Smooth muscle cell (in vitro differentiated cells): ENCODE measurements at regions not wholly inside any gene's neighbourhood (a gene's known extent, or its start where the extent isn't known, plus 50 kb on each side); places are given as distances from the start of the nearest gene placed in this dataset.
A peak's percentile ranks its signal among the peaks of the same experiment; 100 is the strongest.

Experiments used
- DNase-seq: peaks from one replicate; lab custom pipeline; 2025; ENCODE audit not compliant: unreplicated experiment; lab: John Stamatoyannopoulos, UW
- H2AFZ ChIP-seq: fragments of 200-600 bp; sonication (generic); 2 replicates; pipeline ENCODE4 v1.6.0; 2016; ENCODE audit warnings: antibody characterized with exemption, low read depth, mild to moderate bottlenecking
- H3F3A ChIP-seq: fragments of 200-600 bp; sonication (generic); 2 replicates; pipeline ENCODE4 v1.6.0; 2017; ENCODE audit warnings: antibody characterized with exemption, low read depth
- H3K27ac ChIP-seq: fragments of 200-600 bp; sonication (generic); 2 replicates; pipeline ENCODE4 v1.5.1; 2016; ENCODE audit warnings: low read depth, mild to moderate bottlenecking
- H3K27me3 ChIP-seq: fragments of 200-600 bp; sonication (generic); 2 replicates; pipeline ENCODE4 v1.6.1; 2016; ENCODE audit warnings: low read depth, mild to moderate bottlenecking
- H3K36me3 ChIP-seq: fragments of 200-600 bp; sonication (generic); 2 replicates; pipeline ENCODE4 v1.5.1; 2016; ENCODE audit warnings: low read depth
- H3K4me1 ChIP-seq: fragments of 200-600 bp; sonication (generic); 2 replicates; pipeline ENCODE4 v1.5.1; 2016; ENCODE audit warnings: low read depth
- H3K4me2 ChIP-seq: fragments of 200-600 bp; sonication (generic); 2 replicates; pipeline ENCODE4 v1.6.0; 2016; ENCODE audit warnings: mild to moderate bottlenecking
- H3K4me3 ChIP-seq: fragments of 200-600 bp; sonication (generic); 2 replicates; pipeline ENCODE4 v1.5.1; 2016; ENCODE audit warnings: mild to moderate bottlenecking
- H3K79me2 ChIP-seq: fragments of 200-600 bp; sonication (generic); 2 replicates; pipeline ENCODE4 v1.6.0; 2016; ENCODE audit warnings: low read depth, mild to moderate bottlenecking
- H3K9ac ChIP-seq: fragments of 200-600 bp; sonication (generic); 2 replicates; pipeline ENCODE4 v1.6.0; 2016; ENCODE audit warnings: low read depth
- H3K9me3 ChIP-seq: fragments of 200-600 bp; sonication (generic); replicated peaks from 2 replicates; pipeline ENCODE4 v1.5.1; 2016; ENCODE audit warnings: low read depth
- H4K20me1 ChIP-seq: fragments of 200-600 bp; sonication (generic); 2 replicates; pipeline ENCODE4 v1.6.0; 2016; ENCODE audit warnings: low read depth
- CTCF ChIP-seq: fragments of 200-600 bp; sonication (generic); IDR thresholded peaks from 2 replicates; pipeline ENCODE4 v1.5.1; 2017; ENCODE audit warnings: borderline replicate concordance, mild to moderate bottlenecking, antibody characterized with exemption; ENCODE audit not compliant: insufficient read depth, poor library complexity, severe bottlenecking
- WGBS: methylation state at CpG from one replicate; pipeline ENCODE4 v1.1.7; 2016; ENCODE audit warnings: low lambda C conversion rate; 5-methylcytosine and 5-hydroxymethylcytosine counted together

- H3K27ac ChIP-seq, result no peak overlapping the region
- no peak for DNase-seq
- H3K4me2 ChIP-seq, result no peak overlapping the region
- H3K4me1 ChIP-seq, result no peaks in the 10 kb centered on the region
- H3K79me2 ChIP-seq, result no peaks in the 10 kb centered on the region
- TF ChIP-seq CTCF, result no peak
- no peaks in the 10 kb centered on the region for H3K27me3 ChIP-seq
- no peak overlapping the region for H3K4me3 ChIP-seq
- H3F3A ChIP-seq, result no peaks in the 10 kb centered on the region
- no peaks in the 10 kb centered on the region for H4K20me1 ChIP-seq
- H3K36me3 ChIP-seq, result no peaks in the 10 kb centered on the region
- H2AFZ ChIP-seq, result no peak overlapping the region
- 94% methylated on average over 1 of the region's 1 CpG for whole genome bisulfite sequencing
- no peak overlapping the region for H3K9ac ChIP-seq
- H3K9me3 ChIP-seq, result peaks cover 16% of the 10 kb centered on the region
Measured at GRCh38 chr5:143932584-143932983, 120.6 kb downstream of the HMHB1 start.

- Histone ChIP-seq H3K4me2 (no peak overlapping the region), H3K4me3 (no peak overlapping the region), H3K9me3 (peaks cover 16% of the 10 kb centered on the region), H3K27ac (peak overlapping the region; percentile 1), H3K4me1 (no peaks in the 10 kb centered on the region), H4K20me1 (no peaks in the 10 kb centered on the region), H3K27me3 (no peaks in the 10 kb centered on the region), H3K36me3 (no peaks in the 10 kb centered on the region), H2AFZ (no peak overlapping the region), H3K9ac (no peak overlapping the region), H3K79me2 (no peaks in the 10 kb centered on the region), H3F3A (no peaks in the 10 kb centered on the region)
- no peak for TF ChIP-seq CTCF
- no peak for DNase-seq
- 70% methylated on average over 3 of the region's 3 CpGs for WGBS
Measured at GRCh38 chr5:143933451-143933850, 121.5 kb downstream of the HMHB1 start.

- Histone ChIP-seq H3K4me1 (no peaks in the 10 kb centered on the region), H3K27me3 (no peaks in the 10 kb centered on the region), H3F3A (no peaks in the 10 kb centered on the region), H2AFZ (no peak overlapping the region), H3K9me3 (peaks cover 16% of the 10 kb centered on the region), H3K4me2 (no peak overlapping the region), H3K9ac (no peak overlapping the region), H3K79me2 (no peaks in the 10 kb centered on the region), H4K20me1 (no peaks in the 10 kb centered on the region), H3K4me3 (no peak overlapping the region), H3K36me3 (no peaks in the 10 kb centered on the region), H3K27ac (no peak overlapping the region)
- 95% methylated on average over 2 of the region's 2 CpGs for WGBS
- no peak for DNase-seq
- no peak for TF ChIP-seq CTCF
Measured at GRCh38 chr5:143934821-143935220, 122.9 kb downstream of the HMHB1 start.

GRCh38 chr5:143938230-143938629, 126.3 kb downstream of the HMHB1 start:
- no peaks in the 10 kb centered on the region for H3F3A ChIP-seq
- H3K4me1 ChIP-seq, result no peaks in the 10 kb centered on the region
- H3K9me3 ChIP-seq, result peaks cover 16% of the 10 kb centered on the region
- no peaks in the 10 kb centered on the region for H3K36me3 ChIP-seq
- no peak overlapping the region for H3K27ac ChIP-seq
- H3K27me3 ChIP-seq, result no peaks in the 10 kb centered on the region
- no peak overlapping the region for H3K9ac ChIP-seq
- no peak overlapping the region for H2AFZ ChIP-seq
- no peak for DNase-seq
- no peak for TF ChIP-seq CTCF
- no peak overlapping the region for H3K4me2 ChIP-seq
- H3K4me3 ChIP-seq, result no peak overlapping the region
- H3K79me2 ChIP-seq, result no peaks in the 10 kb centered on the region
- no peaks in the 10 kb centered on the region for H4K20me1 ChIP-seq
